Activated CD8-positive, alpha-beta memory T cell treated with anti-CD3 and anti-CD28 coated beads for 24 hours (primary cell): ENCODE measurements at regions not wholly inside any gene's neighbourhood (a gene's known extent, or its start where the extent isn't known, plus 50 kb on each side); places are given as distances from the start of the nearest gene placed in this dataset.
"Not testable (repeated sequence)": the region's sequence is repeated elsewhere in the genome, so short reads cannot be mapped to it uniquely, and the experiment has no call there.

ENCODE experiments used
- DNase-seq: peaks from one replicate; pipeline ENCODE4 v3.0.0-alpha.2; 2020

DNA sequence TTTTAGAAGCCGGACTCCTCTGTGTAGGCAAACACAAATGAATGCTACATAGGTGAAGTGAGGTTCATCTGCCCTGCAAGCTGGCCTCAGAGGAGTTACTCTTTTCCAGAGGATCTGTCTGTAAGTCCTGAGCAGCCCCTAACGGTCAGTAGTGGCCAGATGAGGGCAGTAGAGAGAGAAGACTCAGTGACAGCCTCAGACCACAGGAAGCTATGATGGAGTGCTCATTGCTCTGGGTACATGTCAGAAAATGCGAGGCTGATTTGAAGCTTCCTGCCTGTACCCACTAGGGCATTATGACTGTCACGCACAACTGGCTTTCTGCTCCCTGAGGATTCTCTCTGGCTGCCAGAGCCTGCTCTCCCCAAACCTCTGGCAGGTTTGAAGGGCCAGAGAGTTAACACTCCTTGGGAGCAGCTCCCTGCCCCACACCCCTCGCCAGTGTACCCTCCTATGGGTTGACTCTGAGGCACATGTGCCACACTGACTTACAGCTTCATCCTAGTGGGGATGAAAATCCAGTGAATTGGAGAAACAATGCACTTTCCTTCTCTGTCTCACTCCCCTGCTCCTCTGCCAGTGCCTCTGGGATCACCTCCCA is 141.5 kb downstream of the GABRG2 start:
- no peak for DNase-seq

DNA sequence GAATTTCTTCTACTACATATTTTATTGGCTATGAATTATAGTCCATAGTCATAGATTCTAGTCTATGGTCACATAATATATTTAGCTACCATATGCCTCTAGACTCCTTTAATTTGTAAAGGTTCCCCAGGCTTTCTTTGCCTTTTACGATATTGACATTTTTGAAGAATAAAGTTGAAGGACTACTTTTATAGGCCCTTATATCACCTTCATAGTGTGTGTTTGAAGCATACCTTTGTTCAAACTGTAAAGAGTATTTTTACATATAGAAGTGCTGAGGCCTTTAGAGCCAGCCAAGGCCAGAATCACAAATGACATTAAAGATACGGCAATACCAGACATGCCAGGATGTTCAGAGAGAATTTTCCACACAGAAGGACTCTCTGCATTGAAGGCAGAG is 147.0 kb downstream of the GABRG2 start:
- no peak for DNase-seq

- no peak for DNase-seq
Observed at GRCh38 chr5:162217037-162217436, 149.5 kb downstream of the GABRG2 start.

DNA sequence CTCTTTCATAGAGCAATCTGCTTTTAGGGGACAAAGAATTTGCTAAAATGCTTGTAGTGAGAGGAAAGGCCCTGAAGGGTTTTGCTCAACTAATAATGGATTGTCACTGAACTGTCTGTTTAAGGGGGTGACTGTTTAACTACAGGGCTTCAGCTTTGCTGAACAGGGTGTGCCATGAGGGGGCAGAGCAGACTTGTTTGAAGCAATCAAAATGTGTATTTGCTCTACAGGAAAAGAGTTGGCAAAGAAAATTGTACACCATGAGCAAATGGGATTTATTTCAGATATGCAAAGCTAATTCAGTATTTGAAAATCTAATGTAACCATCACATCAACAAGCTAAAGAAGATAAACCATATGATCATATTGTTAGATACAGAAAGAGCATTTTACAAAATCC is 154.3 kb downstream of the GABRG2 start:
- no peak for DNase-seq

DNA sequence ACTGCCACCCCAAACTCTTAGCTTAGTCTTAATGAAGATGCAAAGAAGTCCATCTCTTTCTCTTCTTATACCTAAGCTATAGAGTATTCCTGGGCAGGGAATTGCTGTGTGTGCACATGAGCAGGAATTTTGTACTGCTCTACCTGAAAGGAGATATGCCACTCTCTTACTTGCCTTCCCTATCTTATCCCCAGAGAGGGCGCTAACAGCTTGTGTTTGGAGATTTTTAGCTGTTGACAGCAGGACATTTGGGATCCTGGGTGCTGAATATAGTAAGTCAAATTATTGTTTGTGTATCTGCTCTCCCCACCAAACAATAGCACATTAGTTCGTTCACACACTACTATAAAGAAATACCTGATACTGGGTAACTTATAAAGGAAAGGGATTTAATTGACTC is 159.5 kb downstream of the GABRG2 start:
- no peak for DNase-seq

- no peak for DNase-seq
Observed at GRCh38 chr5:162230348-162230747, 162.8 kb downstream of the GABRG2 start.

- DNase-seq: no peak
Observed at GRCh38 chr5:162231522-162231921, 163.9 kb downstream of the GABRG2 start.

- DNase-seq: no peak
Observed at GRCh38 chr5:162240734-162241133, 173.2 kb downstream of the GABRG2 start.

GRCh38 chr5:162242416-162242815 is 174.8 kb downstream of the GABRG2 start:
- no peak for DNase-seq

DNA sequence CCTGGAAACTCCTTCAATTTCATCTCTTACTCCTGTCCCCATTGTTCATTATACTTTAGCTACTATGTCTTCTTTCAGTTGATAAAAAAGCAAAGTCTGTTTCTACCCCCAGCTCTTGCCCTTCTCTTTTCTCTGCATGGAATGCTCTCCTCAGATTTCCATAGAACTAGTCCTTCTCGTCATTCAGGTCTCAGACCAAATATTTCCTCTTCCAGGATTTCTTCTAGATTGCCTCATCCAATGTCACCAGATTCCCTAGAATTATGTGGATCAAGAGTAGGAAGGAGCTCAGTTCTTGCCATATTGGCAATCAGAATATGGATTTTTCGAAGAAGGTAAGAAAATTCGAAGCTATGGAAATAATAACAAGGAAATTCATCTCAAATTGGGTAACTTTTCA is 176.1 kb downstream of the GABRG2 start:
- DNase-seq: no peak

- DNase-seq: no peak
Observed at GRCh38 chr5:162248107-162248713, 180.6 kb downstream of the GABRG2 start.

- no peak for DNase-seq
Observed at GRCh38 chr5:162256711-162257110, 189.1 kb downstream of the GABRG2 start.

DNA sequence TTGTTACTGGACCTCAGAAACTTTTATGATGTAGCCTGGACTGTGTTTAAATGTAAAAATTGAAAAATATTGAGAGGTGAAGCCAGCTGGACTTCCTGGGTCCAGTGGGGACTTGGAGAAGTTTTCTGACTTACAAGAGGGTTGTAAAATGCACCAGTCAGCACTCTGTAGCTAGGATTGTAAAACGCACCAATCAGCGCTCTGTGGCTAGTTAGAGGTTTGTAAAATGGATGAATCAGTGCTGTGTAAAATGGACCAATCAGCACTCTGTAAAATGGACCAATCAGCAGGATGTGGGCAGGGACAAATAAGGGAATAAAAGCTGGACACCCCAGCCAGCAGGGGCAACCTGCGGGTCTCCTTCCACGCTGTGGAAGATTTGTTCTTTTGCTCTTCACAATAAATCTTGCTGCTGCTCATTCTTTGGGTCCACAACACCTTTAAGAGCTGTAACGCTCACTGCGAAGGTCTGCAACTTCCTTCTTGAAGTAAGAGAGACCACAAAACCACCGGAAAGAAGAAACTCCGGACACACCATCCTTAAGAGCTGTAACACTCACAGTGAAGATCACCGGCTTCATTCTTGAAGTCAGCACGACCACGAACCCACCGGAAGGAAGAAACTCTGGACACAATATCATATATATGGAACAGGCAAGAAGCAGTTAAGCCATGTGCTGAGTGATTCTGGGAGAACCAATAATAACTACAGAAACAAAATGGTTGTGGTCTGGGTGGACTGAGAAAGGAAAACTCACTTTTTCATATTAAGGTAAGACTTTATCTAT is 201.3 kb downstream of the GABRG2 start:
- DNase-seq: no peak

DNA sequence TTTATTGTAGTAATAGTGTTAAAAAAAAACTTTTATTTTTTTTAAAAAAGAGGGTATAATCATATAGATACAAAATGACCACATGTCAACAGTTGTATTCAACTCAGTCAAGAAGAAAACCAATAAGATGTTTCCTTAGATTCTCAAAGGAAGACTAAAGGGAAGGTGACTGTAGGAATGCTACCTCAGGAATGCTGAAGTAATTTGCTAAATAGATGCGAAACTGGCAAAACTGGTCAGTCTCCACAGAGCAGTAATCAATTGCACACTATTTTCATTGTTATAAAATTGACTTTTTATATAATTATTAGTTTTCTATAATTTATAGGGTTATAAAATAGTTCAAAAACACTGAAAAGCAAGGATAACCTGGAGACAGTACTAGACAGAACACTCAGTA is 204.8 kb downstream of the GABRG2 start:
- no peak for DNase-seq

DNA sequence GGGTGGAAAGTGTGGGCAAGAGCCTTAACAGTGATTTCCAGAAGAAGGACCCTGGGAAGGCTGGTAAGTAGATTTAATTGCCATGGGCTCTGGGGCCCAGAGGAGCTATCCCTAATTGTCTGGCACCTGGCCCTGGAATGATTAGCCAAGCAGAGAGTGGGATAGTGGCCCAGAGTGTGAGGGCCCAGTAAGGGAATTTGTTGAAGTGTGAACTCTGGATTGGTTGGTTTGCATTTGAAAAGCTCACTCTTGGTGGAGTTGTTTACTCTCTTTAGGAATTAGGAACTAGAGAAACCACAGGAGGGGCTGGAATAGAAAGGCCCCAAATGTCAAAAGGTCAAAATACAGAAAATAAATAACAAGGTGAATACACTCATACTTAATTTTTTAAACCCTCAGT is 207.1 kb downstream of the GABRG2 start:
- no peak for DNase-seq

DNA sequence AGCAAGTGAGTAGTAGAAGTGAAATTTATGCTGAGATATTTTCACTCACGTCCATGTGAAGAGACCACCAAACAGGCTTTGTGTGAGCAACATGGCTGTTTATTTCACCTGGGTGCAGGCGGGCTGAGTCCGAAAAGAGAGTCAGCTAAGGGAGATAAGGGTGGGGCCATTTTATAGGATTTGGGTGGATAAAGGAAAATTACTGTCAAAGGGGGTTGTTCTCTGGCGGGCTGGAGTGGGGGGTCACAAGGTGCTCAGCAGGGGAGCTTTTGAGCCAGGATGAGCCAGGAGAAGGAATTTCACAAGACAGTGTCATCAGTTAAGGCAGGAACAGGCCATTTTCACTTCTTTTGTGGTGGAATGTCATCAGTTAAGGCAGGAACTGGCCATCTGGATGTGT is 207.8 kb downstream of the GABRG2 start:
- DNase-seq: not testable (repeated sequence)

DNA sequence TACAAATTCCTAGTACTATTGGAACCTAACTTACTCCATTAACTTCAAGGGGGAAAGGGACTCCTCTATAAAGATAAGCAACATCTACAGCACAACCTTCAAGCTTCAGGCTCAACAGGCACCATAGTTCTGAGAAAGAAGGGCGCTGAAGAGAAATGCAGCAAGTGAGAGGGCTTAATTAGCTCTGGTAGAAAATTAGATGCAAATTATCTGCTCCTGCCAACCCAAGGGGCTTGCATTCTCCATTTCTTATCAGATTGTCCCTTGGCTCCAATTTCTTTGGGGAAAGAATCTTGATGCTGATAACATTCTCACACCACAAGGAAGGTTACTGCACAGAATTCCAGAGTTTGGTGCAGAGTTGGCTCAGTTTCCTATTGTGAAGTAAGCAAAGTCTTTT is 214.6 kb downstream of the GABRG2 start:
- no peak for DNase-seq

- DNase-seq: no peak
Observed at GRCh38 chr5:162283609-162284008, 216.0 kb downstream of the GABRG2 start.

- no peak for DNase-seq
Observed at GRCh38 chr5:162288647-162289296, 221.2 kb downstream of the GABRG2 start.

DNA sequence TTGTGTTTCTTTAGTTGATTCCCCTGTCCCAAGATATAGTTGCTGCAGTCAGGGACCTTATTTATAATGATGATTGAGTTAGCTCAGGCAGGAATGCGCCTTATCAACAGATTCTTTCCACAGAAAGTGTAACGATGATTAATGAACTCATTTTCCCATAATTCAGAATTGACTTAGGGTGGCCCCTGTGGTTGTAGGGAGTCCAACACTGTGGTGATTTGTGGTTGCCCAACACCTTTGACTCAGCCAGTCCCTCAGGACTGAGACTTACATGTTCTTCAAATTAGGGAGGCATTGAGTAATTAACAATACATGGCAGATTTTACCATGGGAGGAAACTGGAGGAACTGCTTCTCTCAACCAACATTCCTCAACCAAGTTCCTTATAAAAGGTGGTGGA is 221.9 kb downstream of the GABRG2 start:
- no peak for DNase-seq

- no peak for DNase-seq
Observed at GRCh38 chr5:162299793-162300192, 232.2 kb downstream of the GABRG2 start.

DNA sequence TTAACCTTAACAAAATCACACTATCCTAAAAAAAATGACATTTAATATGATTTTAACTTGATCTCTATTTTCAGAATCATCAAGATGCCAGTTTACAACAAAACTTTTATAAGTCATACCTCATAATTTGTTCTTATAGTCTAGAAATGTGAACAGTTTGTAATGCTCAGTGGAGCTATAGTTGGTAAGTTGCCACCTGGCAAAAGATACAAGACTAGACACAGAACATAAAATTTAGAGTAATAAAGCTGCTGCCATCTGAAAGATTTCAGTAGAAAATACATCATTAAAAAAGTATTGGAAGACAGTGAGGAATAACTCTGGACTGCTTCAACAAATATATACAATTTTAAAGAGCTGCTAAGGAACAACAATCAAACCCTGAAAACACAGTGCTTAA is 233.8 kb downstream of the GABRG2 start:
- DNase-seq: no peak

- no peak for DNase-seq
Observed at GRCh38 chr5:162323466-162323865, 255.9 kb downstream of the GABRG2 start.

GRCh38 chr5:162324328-162324727 is 256.8 kb downstream of the GABRG2 start:
- DNase-seq: no peak
